ENCODE measurements at regions not wholly inside any gene's neighbourhood (a gene's known extent, or its start where the extent isn't known, plus 50 kb on each side); places are given as distances from the start of the nearest gene placed in this dataset.
"Not testable (repeated sequence)": the region's sequence is repeated elsewhere in the genome, so short reads cannot be mapped to it uniquely, and the experiment has no call there.

GRCh38 chr10:43922335-43923280 lies 273.9 kb upstream of the ZNF32 start:
- in situ Hi-C loops (cut with HindIII; ENCODE audit: low sequenced_read_pairs) = no loop called here
- no peak for DNase-seq (ENCODE audit: low spot score)

DNA sequence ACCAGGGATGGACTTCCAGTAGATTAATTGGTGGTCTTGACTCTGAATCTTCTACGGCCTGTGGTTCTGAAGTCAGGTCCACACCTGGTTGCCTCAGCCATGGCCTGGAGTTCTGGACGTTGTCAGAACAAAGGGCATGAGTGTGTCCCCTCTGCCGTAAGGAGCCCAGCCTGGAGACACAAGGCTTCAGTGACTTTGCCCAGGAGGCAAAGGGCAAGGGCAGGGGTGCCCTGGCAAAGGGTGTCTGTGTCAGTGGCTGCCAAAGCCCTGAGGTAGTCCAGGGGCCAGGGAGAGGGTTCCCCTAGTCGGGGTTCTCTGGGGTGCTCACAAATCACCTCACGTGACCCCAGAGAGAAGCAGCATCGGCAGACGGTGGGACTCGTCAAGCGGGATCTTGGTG lies 273.2 kb upstream of the ZNF32 start:
- no peak for DNase-seq (ENCODE audit: low spot score)
- in situ Hi-C loops (cut with HindIII; ENCODE audit: low sequenced_read_pairs) = no loop called here

DNA sequence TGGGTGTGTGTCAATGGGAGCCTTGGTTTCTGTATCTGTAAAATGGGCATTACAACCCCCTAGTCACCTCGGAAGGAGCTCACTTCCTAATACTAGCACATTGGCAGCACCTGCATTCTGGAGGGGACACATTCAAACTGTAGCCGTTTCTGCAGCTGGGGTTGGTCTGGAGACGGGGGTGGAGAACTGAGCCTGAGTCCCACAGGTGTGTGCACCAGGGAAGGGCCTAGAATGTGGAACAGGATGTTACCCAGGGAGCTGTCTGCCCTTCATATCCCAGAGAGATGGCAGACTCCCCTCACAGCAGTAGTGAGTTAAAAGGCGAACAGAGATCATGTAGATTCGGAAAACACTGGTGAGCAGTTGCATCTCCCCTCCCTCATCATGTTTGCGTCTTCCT lies 272.8 kb upstream of the ZNF32 start:
- in situ Hi-C loops (cut with HindIII; ENCODE audit: low sequenced_read_pairs) = no loop called here
- no peak for DNase-seq (ENCODE audit: low spot score)

- not testable (repeated sequence) for DNase-seq (ENCODE audit: low spot score)
Observed at GRCh38 chr10:43920236-43920758, 271.6 kb upstream of the ZNF32 start.

DNA sequence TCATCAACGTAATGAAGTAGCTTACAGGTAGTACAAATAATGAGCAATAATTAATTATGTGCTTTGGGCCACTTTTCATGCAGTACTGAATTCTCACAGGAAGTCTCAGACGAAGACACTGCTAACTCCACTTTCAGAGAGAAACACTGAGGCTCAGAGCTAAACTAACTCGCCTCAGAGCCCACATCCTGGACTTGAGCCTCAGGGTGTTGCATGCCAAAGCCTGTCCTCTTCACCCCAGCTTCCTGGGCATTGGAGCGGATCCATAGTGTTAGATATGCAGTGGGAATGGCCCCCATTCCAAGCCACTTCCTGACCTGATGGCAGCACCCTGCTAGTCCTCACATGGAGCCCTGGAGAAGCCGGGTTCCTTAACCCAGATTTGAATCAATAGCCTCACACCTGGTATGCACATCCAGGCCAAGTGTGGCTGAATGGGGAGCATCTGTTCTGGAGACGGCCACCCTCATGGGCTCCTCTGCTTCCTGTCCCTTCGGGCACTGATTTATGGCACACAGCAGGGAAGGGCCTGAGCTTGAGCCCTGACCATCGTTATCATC lies 265.1 kb upstream of the ZNF32 start:
- in situ Hi-C loops (cut with HindIII; ENCODE audit: low sequenced_read_pairs) = no loop called here
- no peak for DNase-seq (ENCODE audit: low spot score)

More at GRCh38 chr10:43920236-43920758, 271.6 kb upstream of the ZNF32 start:
- in situ Hi-C loops (cut with HindIII; ENCODE audit: low sequenced_read_pairs) = not testable (repeated sequence)

DNA sequence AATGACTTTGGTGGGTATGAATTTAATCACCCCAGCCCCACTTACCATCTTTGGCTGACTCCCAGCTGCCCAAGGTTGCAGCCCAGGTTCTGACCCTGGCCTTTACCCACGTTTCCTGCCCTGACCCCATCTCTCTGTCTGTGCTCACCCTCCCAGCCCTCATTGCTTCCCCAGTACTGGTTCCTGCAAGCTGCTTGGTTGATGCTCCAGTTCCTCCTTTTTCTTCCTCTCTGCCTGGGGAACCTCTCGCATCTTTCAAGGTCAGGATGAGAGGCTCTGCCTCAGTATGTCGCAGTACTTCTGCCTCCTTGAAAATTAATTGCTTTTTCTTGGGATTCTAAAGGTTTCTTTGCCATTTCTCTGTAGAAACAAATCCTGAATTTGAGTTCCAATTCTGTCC lies 263.8 kb upstream of the ZNF32 start:
- in situ Hi-C loops (cut with HindIII; ENCODE audit: low sequenced_read_pairs) = no loop called here
- DNase-seq (ENCODE audit: low spot score) = no peak

DNA sequence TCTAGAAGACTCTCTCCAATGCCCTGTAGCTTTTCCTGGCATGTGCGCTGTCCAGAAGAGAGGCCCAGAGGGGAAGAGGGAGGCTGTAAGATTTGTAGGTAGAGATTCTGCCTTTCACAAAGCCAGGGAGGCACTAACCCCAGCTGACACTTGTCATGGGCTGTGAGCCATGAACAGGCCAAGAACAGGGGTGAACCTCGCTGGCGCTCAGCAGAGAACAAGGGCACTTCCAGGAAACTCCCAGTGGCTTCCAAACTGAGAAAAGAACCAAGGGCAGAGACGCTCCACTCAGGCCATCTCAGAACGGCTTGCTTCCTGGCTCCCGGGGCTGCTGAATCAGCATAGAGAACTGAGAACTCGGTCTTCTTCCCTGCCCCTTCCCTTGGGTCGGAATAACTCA lies 257.8 kb upstream of the ZNF32 start:
- in situ Hi-C loops (cut with HindIII; ENCODE audit: low sequenced_read_pairs) = no loop called here
- DNase-seq (ENCODE audit: low spot score) = no peak

DNA sequence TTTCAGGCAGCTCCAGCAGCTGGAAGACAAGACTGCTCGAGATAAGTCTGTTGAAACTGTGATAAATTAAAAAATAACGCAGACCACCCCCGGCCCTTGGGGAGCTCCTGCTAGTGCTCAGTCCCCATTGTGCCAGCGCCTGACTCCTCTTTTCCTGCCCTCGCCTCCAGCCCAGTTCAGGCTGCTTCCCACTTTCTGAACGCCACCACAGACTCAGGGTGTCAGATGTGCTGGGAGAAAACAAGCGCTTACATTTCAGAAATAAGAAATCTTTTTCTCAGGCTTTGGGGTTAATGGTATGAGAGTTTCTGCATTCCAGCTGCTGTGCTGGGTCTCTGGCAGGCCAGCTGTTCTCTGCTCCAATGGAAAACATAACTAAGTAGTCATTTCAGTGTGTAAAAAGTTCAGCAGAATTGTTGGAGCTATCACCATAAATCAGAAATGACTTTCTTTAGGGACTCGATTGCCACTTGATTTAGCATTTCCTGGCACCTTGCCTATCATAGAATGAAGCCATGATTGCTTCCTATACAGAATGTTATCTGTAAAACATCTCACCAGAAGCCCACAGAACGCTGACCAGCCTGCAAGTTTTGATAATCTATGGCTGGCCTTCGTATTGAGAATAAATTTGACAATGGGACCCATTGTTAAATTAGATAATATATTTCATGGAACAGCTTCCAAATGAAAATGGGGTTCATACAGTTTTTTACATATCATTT lies 257.0 kb upstream of the ZNF32 start:
- no peak for DNase-seq (ENCODE audit: low spot score)
- in situ Hi-C loops (cut with HindIII; ENCODE audit: low sequenced_read_pairs) = no loop called here

DNA sequence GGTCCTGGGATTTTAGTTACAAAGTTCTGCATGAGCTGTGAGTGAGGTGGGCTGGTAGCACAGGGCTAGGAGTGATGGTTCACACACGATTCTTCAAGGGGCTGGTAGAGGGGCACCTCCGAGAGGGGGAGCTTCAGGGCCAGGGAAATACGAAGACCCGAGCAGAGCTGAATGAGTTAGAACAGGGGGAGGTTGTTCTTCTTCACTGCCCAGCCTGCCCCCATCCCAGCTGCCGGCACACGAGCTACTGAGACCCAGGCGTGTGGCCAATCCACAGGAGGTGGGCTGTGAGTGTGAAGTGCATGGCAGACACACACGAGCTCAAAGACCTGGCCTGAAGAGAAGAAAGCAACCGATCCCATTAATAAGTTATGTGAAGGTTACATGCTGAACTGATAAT lies 256.2 kb upstream of the ZNF32 start:
- DNase-seq (ENCODE audit: low spot score) = peak; percentile 25

DNA sequence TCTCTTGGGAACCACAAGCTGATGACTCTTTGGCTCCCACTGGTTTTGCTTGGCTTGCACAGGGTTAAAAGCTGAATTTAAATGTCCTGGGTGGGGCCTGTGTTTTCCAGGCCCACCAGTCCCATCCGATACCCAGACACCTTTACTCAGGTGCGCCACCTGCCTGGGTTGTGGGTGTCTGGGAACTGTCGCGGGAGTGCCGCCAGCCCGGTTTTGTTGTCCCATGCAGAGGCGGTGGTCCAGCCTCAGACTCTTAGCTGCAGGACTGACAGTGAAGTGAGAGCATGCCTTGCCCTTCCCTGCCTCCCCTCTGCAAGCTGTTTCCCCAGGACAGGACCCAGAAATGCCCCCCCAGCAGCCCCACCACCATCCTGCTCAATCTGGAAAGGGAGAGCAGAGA lies 255.6 kb upstream of the ZNF32 start:
- in situ Hi-C loops (cut with HindIII; ENCODE audit: low sequenced_read_pairs) = no loop called here
- no peak for DNase-seq (ENCODE audit: low spot score)

More for the DNA sequence above, 256.2 kb upstream of the ZNF32 start:
- in situ Hi-C loops (cut with HindIII; ENCODE audit: low sequenced_read_pairs) = no loop called here

DNA sequence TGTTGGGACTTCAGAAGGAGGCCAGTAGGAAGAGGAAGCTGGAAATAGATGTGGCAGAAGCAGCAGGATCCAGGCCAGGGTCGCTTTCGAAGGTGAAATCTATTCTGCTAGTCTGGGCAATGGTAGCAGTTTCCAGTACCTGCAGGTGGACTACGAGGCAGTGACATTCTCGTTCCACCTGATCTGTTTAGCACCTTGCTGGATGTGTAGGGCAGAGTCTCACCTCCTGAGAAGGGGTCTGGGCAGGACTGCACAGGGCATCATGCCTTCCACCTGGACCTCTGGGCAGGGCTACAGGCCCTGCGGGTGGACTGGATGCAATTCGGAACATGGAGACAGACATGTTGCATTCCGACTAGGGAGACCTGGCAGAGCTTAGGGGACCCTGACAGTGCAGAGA lies 254.8 kb upstream of the ZNF32 start:
- peak; percentile 62 for DNase-seq (ENCODE audit: low spot score)
- in situ Hi-C loops (cut with HindIII; ENCODE audit: low sequenced_read_pairs) = no loop called here

GRCh38 chr10:43902842-43903241 lies 254.2 kb upstream of the ZNF32 start:
- in situ Hi-C loops (cut with HindIII; ENCODE audit: low sequenced_read_pairs) = no loop called here
- no peak for DNase-seq (ENCODE audit: low spot score)

DNA sequence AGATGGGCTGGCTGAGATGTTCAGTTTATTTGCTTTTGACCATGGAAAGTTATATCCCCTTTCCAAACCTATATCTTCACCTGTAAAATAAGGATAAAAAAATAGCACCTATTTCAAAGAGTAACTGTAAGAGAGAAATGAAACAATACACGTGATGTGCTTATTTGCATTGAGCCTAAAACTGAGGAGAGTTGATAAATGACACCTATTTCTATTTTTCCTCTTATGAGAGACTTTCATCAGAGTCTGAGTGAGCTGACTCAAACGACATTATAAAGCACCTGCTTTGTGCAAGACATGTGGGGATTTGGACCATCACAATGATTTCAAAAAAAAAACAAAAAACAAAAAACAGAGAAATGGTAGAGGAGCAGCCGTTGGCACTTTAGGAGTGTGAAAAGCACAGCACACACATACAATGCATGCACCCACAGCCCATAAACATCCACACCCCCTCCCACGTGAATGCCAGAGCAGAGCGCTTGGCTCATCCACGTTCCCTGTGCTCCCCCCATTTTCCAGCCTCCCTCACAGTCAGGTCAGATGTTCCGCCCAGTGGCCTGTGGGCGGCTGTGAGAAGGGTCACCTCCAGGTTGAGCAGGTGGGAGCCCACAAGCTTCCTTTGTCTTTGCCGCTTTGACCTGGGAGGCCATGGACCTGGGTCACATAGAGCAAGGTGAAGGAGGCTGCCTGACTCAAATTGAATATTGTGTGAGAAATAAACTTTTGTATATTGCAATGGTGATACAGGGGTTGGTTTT lies 253.2 kb upstream of the ZNF32 start:
- no peak for DNase-seq (ENCODE audit: low spot score)

GRCh38 chr10:43901302-43901701 lies 252.6 kb upstream of the ZNF32 start:
- DNase-seq (ENCODE audit: low spot score) = no peak
- in situ Hi-C loops (cut with HindIII; ENCODE audit: low sequenced_read_pairs) = no loop called here

More for the DNA sequence above, 253.2 kb upstream of the ZNF32 start:
- in situ Hi-C loops (cut with HindIII; ENCODE audit: low sequenced_read_pairs) = no loop called here

DNA sequence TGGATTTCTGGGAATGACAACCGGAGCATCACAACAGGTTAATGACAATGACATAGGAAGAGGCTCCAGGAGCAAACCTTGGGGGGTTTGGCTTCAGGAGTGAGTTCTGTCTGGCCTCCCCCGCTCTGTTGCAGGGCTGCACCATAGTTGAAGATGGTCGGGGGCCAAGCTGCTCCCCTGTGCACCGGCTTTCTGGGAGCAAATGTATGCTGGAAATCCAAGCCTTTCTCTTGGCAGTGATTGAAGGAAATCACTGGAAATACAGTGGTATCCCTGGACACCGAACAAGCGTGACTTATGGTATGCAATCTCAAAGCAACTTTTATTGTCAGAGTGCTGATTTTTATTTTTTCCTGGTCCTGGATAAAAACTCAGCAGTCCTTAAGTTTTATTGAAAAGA lies 251.9 kb upstream of the ZNF32 start:
- DNase-seq (ENCODE audit: low spot score) = no peak
- in situ Hi-C loops (cut with HindIII; ENCODE audit: low sequenced_read_pairs) = no loop called here

DNA sequence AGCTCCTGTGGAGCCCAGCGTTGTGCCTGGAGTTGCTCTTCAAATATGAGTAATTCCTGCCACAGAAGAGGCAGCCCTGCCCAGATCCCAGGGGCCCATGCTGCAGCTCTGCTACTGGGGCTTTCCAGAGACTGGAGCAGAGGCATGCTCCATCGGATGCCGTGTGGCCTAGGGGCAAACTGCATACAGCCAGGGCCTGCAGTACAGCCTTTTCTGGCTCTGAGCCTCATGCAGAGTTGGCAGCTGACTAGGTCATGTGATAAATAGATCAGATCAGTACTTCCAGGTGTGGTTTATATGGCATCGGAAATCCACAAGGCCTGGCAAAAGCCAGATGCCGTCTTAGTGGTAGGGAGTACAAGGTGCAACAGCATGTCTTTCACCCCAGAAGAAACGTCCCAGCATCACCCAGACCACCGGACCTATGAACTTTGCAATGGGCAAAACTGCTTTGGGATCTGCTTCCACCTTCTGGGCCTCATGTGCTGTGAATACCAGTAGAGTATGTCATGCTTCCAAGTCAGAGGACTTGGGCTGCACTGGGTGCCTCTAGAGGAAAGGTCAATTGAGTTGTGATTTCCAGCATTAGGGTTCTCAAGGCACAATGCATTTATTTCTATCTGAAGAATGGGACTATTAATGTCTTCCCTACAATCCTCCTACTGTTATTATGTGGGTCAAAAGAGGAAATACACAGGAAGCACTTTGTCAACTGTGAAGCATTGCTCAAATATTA lies 250.7 kb upstream of the ZNF32 start:
- no peak for DNase-seq (ENCODE audit: low spot score)
- in situ Hi-C loops (cut with HindIII; ENCODE audit: low sequenced_read_pairs) = no loop called here

GRCh38 chr10:43898592-43898991 lies 249.9 kb upstream of the ZNF32 start:
- no peak for DNase-seq (ENCODE audit: low spot score)
- in situ Hi-C loops (cut with HindIII; ENCODE audit: low sequenced_read_pairs) = no loop called here

DNA sequence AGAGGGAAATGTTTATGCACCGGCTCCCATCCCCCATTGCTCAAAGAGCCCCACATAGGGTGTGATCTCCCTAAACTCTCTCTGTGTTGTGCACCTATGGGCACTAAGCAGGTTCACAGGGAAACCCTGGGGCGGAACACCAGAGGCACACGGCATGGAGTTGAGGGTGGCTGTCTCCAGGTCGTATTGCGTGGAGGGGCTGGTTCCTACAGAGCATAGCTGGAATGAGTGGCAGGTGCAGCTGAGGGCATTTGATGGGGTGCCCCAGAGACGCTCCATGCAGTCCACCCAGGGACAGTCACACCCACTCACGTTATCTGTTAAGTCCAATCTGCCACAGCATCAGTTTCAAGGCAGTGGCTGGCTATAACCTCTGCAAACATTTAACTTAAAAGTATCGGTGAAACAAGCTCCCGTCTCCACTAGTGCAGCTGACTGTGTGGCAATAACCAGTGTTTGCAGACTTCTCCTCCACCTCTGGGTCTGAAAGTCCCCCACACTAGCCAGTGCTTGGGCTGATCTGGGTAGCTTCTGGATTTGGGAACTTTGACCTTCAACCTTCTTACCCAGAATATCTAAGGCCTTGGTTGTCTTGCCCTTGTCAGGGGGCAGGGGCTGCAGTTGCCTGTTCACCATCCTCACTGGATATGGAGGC lies 249.2 kb upstream of the ZNF32 start:
- in situ Hi-C loops (cut with HindIII; ENCODE audit: low sequenced_read_pairs) = no loop called here
- DNase-seq (ENCODE audit: low spot score) = no peak

Data from G401 (cell line).